Astrocyte of the hippocampus (primary cell): ENCODE measurements at regions not wholly inside any gene's neighbourhood (a gene's known extent, or its start where the extent isn't known, plus 50 kb on each side); places are given as distances from the start of the nearest gene placed in this dataset.
A peak's percentile ranks its signal among the peaks of the same experiment; 100 is the strongest.

Source experiments
- DNase-seq: peaks from one replicate; pipeline ENCODE4 v3.0.0; 2011; ENCODE audit warnings: low read depth, low spot score

DNA sequence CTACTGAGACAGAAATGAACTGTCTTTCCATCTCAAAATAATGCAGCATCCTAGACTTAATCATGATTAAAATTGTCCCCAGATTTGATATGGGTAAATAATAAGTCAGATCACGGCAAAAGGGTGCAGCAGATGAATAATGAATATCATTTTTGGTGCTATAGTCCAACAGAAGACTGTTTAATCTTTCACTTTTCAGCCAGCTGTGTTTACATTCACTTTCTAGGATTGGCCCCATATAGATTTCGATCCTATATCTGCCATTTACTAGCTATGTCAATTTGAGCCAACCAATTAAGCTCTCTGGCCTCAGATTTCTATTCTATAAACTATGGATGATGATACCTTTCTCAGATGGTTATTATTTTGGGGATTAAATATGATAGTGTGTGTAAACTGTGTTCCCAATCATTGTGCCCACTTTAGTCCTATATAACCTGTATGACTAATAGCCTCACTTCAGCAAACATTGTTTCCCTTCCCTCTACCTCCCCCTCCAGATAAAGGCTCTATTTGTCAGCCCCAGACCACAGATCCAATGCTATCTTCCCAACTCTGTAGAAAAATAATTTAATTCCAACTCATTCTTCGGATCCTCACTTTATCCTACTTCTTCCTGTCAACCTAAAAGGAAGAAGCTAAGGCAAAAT is 53.6 kb upstream of the NT5E start:
- DNase-seq = no peak

DNA sequence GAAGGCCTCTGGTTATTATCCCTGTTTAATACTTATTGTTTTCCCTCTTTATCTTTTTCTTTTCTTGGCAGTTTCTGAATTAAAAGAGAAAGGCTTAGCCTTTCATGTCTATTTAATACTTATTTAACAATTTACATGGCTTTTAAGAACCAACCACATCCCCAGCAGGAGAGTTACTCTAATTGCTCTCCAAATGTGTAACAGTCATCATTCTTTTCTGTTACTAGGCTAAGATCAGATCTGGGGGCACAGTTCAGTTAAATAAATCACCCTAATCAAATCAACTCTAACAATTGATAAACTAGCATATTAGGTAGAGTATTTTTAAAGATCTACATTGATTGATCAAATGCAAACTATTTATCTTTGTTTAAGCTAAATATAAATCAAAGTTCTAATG is 54.1 kb upstream of the NT5E start:
- no peak for DNase-seq

DNA sequence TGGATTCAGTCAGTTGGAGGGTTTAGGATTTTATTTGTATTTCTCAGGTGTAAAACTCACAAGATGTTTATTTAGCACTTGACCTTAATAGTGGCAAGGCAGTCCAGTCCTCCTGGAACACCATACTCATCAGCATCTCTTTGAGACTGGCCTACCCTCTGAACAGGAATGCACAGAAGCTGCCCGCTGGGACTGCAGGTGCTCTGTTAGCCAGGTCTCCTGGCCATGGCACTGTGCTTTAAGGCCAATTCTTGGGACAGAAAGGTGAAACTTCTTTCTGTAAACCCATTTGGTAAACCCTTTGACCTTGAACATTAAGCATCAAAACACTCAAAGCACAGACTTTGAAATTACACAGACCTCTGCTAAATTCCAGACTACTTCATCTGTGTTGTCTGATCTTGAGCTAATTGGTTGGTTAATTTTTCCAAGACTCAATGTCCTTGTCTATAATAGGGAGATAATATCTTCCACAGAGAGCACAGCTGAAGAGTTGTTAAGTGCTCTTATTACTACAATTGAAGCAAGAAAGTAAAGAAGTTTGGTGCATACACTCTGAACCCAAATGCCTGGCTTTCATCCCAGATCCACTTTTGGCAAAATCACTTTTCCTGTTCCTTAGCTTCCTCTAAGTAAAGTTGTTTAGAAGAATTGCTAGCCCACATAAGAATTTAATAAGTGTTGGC is 54.9 kb upstream of the NT5E start:
- peak; percentile 36 for DNase-seq

DNA sequence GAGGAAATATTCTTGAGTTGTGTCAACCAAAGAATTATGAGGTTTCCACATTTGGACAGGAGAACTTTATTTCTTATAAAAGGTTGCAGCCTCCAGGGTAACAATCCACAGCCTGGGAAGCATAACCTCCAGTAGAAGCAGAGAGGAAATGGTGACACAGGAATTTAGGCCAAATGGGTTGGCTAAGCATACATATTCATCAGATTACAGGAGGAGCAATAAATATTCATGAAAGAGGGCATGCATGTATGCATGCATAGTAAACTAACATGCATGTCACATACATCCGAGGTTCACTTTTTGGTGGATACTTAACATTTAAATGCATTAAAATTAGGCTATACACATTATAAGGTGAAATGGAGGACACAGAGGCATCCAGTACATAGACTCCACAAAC is 55.7 kb upstream of the NT5E start:
- no peak for DNase-seq

DNA sequence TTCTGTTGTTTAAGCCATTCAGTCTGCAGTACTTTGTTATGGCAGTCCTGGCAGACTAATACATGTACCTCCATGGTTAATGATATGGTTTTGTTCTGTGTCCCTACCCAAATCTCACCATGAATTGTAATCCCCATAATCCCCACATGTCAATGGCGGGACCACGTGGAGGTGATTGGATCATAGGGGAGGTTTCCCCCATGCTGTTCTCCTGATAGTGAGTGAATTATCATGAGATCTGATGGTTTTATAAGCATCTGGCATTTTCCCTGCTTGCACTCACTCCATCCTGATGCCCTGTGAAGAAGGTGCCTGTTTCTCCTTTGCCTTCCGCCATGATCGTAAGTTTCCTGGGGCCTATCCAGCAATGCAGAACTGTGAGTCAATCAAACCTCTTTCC is 57.5 kb upstream of the NT5E start:
- DNase-seq = no peak

DNA sequence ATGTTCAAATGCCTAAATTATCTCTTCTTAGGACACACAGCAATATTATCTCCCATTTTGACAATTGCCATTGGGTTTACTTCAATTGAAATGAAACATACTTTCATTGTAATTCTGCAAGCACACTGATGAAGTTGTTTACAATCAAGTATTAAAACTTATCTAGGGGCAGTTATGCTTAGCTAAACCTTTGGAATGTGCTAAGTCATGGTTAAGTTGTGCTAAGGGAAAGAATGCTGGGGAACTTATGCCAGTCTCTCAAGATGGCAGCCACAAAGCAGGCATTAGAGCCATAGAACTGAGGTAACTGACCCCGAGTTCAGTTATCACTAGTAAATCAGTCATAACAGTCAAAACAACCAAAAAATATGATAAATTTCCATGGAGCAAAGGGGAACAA is 59.1 kb upstream of the NT5E start:
- peak; percentile 50 for DNase-seq

DNA sequence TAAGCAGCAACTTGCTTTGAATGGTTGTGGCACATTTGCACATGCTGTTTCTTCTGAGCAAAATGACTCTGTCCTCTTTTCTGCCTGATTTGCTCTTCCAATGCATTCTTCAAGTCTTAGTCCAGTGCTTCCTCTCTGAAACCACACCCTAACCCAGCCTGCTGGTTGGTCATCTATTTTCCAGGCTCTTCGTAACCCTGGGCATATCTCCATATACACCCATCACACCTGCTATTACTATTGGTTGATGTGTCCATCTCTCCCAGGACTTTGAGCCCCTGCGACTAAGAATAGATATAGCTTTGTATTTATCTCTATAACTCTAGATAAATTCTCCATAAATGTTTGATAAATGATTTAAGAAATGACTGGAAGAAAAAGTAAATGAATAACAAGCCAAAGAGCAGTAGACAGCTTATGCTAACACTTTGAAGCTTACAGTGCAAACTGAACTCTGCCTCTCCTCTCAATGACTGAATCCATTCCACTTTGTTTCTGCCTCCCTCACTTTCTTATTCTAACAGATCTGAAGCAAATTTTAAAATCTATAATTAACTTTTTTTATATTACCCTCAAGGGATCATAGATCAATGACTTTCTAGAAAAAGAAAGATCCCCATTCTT is 59.7 kb upstream of the NT5E start:
- no peak for DNase-seq

DNA sequence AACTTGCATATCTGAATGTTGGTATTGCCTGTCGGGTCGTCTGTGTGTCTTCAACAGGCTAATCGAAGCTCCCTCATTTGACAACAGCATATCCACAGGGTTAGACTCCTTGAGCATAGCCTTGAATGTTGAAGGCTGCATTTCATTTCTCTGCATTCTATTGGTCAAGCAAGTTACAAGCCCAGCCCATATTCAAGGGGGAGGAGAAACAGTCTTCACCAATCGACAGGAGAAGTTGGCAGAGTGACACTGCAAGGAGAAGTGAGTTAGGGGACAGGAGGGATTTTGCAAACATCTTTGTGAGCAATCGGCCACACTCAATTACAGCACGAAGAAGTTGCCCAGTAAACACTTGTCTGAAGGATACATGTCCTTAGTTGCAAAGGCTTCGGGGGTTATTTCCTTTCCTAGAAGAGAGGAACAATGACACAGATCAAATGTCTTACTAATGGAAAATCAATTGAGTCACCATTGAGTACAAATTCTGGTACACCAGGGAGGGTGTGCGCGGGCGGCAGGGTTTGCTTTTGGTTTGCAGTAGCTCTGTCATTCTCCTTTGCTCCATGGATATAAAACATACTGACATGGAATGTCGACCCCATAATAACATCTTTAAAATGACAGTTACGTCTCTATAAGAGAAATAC is 60.6 kb upstream of the NT5E start:
- DNase-seq = no peak

DNA sequence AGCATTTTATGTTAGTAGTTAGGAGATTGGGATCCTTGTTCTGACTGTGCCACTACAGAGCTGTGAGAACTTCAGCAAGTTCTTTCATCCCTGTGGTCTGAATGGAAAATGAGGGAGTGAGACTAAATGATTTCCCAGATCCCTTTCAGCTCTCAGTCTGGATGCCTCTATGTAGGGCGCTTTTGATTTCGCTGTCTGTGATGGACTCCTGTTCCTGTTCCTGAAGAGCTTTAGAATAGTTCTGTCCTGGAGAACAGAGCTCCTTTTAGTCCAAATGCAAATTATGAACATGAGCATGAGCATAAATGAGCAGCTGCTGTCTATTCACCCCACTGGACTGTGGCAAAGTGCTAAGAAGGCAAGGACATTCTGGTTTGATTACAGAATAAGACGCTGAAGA is 61.4 kb upstream of the NT5E start:
- no peak for DNase-seq

DNA sequence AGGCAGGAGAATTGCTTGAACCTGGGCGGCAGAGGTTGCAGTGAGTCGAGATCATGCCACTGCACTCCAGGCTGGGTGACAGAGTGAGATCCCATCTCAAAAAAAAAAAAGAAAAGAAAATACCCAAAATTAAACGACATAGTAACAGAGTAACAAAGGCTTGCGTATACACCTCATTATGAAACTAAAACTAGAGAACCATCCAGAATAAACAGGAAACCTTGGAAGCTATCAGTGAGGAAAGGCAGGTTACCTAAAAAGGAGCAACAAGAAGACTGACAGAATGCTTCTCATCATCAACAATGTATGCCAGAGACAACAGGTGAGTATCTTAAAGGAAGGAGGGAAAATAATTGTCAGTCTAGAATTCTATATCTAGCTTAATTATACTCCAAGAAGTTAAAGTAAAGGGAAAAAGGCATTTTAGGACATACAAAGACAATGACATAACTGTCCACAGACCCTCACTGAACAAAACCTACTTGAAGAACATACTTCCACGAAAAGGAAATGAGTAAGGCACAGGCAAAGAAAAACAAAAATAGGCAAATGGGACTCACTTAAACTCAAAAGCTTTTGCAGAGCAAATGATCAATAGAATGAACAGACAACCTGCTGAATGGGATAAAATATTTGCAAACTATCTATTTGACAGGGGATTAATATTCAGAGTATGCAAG is 64.1 kb upstream of the NT5E start:
- DNase-seq = no peak

DNA sequence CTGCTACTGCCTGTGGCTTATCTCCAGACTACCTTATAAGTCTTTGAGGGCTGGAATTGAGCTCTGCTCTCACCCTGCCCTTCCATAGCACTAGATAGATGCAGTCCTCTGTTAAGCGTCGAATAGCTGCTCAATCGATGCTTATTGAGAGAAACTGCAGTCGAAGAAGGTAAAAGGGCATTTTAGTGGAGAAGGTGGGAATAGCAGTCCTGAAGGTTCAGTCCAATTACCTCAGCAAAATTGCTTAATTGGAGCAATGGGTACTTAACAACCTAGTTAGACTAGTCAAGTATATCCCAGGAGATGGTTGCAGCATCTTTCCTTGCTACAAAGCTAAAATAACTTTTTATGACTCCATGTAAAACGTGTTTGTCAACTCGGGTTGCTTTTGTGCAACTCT is 66.8 kb upstream of the NT5E start:
- no peak for DNase-seq

DNA sequence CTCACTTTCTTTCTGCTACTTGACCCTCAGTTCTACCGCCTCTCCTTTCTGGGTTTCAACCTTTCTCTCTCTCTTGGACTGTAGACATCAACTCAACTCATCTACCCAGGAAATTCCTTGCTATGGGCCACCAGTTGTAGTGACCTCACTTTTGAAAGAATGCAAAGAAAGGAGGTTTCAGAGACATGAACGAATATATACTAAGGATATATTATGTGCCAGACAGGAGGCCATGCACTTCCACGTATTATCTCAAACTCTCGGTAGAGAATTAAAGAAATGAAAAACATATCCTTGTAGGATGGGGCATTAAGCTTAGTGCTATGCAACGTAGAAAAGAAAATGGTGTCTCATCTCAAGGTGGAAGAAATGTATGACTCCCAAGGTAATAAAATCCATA is 67.3 kb upstream of the NT5E start:
- DNase-seq = no peak

DNA sequence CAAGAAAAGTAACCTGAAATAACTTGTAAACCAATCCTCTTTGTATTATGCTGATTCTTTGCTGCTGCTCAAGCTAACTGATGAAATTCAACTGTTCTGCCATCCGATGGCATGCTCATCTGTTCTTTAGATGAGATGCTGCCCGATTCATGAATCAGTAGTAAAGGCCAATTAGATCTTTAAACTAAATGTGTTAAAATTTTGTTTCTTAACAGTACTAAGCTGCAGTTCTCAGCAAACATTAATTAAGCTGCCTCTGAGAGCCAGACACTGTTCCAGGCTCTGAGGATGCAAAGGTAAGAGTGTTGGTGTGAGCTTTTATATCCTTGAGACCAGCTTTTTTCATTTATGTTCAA is 77.0 kb upstream of the NT5E start:
- DNase-seq = no peak

DNA sequence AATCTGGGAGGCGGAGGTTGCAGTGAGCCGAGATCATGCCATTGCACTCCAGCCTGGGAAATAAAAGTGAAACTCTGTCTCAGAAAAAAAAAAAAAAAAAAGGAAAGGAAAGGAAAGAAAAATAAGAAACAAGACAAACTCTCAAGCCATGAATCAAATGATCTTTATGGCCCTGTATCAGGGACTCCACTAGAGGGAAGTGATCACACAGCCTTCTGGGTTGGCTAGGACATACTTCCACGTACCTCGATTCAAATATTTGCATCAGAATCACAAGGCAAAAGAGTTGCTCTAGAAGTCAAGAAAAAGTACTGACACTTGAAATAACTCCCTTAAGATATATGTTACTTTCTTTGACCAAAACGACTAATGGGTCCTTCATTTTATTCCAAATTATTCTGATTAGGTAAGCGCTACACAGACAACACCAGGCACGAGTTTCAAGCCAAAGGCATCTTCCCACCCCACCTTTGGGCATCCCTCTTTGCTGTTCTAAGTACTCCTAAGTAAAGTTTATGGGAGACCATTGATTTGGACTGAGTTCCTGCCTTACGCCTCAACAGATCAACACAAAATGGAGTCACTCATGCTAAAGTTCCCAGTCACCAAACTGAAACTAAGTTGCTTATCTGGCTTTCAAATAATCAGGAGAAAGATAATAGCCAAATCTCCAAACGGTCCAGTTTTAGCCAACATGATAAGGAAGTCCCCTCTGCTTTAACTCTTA is 77.5 kb upstream of the NT5E start:
- no peak for DNase-seq

DNA sequence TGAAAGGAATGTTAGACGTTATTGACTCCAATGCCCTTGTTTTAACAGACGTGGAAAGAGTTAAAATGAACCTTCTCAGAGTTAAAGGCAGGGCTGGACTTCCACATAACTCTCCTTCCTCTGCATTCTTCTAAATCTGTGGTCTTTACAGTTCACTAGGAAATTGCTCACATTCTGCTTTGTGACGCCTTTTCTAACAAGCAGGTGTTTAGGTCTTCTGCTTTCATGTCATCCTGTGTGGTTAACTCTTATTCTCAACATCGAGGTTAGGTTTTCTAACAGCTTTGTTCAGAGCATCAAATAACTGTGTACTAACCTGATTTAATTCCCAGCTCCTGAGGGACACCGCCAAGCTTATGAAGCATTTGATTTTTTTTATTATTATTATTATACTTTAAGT is 81.3 kb upstream of the NT5E start:
- peak; percentile 12 for DNase-seq

DNA sequence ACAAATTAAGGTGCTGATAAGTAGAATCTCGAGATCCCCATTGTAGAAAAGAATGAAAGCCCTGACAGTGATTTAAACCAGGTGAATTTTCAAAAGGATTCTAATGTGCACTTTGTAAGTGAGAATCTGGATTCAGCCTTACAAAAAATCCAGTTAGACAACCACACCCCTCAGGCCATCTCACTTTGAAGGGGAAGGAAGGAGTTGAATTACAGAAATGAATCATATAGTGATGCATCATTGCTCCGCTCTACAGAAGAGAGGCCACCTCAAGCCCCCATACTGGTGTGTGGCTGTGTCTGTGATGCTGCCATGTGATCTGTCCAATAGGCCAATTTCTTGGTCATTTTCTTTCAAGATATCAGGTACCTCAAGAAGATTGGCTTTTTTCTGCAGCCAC is 85.5 kb upstream of the NT5E start:
- no peak for DNase-seq

DNA sequence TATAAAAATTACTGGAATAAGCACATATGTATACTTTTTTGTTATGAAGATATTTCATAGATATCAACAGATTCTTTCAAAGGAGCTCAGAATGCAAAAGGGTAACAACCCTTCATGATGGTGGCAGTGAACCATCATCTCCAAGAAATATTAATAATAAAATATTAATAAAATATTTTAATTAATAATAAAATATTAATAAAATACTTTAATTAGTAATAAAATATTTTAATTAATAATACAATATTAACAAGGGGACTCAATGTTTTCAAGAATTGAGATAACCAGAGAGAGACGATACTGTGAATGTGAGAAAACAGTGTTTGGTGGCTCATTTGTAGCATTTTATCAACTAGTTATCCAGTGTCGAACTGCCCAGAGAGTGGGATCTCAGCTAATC is 86.0 kb upstream of the NT5E start:
- DNase-seq = no peak

DNA sequence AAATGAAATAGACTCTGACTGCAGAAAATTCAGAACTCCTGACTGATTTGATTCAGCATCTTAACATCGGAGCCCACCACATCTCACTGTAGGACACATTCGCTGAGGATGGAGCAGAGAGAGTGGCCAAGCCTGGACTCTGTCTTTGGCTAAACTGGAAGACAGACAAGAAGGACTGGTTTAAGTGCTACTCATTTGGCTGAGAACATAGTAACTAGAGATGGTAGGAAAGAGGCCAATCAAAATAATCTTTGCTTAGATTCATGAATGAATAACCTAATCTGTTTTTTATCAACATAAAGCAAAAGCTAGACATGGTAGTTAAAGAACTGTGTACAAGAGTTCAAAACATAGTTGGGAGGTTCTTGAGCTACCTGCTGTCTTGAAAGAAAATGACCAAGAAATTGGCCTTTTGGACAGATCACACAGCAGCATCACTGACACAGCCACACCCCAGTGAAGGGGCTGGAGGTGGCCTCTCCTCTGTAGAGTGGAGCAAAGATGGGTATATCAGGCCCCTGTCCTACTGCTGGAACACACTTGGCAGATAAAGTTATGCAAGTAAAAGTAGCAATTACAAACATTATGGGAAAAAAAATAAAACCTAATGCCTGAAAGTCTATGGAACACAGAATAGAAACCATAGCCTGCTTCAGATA is 87.1 kb upstream of the NT5E start:
- peak; percentile 14 for DNase-seq

DNA sequence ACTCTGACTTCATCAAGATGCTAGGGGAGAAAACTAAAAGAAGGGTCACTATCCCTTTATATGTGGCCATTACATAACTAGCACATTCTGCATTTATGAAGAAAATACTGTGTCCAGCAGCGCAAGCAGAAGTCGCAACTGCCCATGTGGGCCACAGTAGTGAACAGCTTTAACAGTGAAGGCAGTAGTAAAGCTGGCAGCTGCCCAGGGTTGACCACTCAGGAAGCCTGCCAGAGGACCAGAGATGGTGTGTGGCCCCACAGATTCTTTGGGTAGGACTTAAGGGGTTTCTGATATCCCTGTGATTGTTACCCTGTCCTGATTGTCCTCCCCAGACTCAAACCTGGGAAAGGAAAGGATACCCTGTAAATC is 88.3 kb upstream of the NT5E start:
- no peak for DNase-seq

DNA sequence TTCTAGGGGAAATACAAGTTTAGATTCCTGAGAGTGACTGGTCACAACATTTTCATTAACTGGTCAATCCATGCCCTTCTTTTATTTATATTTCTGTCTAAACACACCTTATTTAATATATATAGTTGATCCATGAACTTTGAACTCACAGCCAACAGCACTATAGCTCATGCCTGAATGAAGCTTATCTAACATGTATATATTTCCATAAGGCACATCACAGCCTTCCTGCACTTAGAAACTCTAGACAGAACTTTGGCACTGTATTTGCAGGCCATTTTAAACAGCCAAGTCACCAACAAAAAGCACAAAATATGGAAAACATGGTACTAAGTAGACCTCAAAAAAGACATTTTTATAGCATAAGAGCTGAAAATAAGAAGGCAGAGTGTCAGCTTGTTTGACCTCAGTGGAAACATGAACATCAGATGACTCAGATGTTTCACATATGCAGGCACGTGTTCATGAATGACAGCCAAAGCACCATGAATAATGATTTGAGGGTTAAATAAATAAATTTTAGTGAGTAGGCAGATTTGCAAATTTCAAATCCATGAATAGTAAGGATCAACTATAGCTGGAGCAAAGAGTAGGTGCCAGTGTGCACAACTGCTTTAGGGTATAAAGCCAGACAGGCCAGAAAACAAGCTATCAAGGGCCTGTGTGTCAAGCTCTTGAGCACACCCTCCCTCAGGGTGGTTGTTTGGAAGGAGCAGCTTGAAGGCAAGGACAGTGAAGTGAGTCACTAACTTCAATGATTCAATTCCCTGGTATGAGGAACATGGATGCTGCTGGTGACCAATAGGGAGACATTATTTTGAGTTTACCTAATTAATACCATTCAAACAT is 88.9 kb upstream of the NT5E start:
- peak; percentile 84 for DNase-seq
